IPS DF 4.7 (cell line): ENCODE measurements at regions not wholly inside any gene's neighbourhood (a gene's known extent, or its start where the extent isn't known, plus 50 kb on each side); places are given as distances from the start of the nearest gene placed in this dataset.

Source experiments
- DNase-seq: peaks from one replicate; pipeline ENCODE4 v3.0.0-alpha.2; 2013; ENCODE audit warnings: low spot score; ENCODE audit errors: extremely low read depth

DNA sequence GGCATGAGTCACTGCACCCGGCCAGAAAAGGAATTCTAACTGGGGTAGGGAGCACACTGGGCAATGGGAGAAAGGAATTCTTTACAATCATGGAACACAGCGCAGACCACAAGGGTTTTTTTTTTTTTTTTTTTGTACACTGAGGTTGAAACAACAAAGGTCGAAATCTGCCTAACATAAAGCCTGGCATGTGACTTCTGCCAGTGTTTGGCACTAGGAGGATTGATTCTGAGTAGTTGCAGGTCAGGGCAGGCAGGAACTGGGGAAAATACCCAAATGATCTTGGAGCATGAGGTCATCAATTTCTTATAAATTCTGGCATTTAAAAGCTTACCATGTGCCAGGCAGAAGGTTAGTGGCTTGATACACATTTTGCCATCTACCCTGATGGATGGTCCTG lies 202.0 kb upstream of the SNX19 start:
- no peak for DNase-seq

DNA sequence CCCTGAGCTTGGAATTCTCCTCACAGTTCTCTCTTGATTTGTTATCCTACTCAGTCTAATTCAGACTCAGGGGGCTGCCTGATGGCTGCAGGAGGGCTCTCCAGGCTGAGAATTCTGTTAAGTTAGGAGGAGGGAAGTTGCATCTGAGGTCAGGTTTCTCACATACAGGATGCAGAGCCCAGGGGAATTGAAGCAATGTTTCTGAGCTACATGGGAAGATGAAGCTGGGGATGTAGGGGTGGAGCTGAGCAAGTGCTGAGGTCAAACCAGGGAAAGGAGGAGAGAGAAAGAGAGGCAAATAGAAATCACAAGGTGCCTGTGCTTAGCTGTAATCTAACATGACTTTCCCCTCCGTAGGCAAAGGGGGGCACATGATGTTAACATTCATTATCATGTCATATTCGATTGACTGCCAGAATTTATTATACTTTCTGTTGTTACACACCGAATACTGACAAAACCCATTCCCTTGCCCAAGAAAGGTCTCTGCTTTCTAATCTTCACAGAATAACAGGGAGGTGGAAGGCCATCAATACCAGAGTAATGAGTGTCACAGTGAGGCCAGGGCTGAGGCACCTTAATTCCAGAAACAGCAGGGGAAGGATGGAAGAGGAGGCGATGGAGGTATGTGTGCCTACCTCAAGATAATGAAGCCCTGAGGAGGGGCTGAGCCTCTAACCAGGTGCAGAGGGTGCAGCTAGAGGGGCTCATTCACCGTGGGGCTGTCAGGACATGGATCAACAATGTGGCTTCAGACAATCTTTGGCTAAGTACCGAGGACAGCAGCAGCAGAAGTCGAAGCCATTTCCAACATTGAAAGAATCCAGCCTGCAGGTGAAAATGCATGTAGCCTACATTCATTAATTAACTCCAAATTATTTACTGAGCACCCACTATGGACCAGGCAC lies 205.4 kb upstream of the SNX19 start:
- DNase-seq = no peak

DNA sequence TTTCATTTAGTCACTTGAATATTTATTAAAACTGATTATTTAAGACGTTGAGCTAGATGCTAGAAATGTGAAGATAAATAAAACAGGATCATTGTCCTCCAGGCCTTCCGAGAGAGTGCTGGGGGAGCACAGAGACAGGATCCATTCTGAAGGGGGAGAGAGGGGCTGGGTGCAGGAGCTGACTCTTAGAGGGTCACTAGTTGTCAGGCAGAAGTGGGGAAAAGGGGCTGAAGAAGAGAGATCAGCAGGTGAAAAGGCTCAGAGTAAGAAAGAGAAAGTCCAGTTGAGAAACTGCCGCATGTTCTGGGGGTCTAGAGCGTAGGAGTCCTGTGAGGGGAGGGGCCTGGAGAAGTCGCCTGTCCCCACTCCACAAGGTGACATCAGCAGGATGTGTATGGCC lies 206.2 kb upstream of the SNX19 start:
- no peak for DNase-seq

DNA sequence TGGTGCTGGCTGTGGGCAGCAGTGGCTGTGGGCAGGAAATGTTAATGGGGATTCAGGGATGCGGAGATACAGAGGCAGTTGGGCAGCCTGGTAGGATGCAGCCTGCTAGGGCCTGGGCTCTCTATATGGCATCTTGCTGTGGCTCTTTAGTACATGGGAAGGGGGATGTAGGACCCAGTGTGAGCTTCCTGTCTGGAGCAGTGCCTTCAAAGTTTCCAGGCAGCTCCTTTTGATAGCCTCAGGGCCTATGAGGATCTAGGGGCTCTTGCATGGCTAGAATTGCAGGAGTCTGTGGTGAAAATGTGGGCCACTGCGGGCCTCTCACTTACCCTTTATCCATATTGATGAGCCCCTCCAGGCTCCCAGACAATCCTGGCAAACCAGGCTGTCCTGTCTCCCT lies 213.2 kb upstream of the SNX19 start:
- no peak for DNase-seq

DNA sequence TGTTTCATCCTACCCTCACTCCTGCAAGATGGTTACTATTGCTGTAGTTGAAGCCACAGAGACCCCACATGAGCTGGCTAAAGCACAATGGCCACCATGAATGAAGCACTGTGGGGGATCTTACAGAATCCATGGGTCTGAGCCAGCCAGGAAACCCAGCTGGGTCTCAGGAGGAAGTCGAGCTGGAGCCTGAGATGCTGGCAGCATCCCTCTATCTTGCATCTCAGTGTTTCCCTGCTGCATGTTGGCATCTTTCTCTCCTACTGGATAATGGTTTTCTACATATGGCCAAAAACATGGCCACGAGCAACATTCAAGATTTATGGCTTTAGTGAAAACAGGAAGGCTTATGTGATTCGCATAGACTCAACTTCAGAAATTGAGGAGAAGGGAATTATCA lies 219.3 kb upstream of the SNX19 start:
- no peak for DNase-seq

DNA sequence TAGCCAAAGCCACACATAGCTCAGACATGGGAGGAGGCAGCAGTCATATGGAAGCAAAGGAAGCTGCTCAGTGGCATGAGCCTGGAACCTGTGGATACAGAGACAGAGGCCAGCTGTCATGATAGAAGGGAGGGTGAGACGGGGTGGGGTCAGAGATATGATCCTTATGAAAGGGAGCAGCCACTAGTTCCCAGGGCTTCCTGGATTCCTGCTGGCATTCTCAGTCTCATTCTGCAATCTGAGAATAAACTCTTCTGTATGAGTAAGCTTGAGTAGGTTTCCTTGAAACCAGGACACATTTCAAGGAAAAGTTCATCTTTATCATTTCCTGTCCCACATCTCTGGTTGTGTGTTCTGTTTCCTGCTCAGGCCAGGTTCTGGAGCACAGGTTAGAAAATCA lies 220.2 kb upstream of the SNX19 start:
- no peak for DNase-seq

DNA sequence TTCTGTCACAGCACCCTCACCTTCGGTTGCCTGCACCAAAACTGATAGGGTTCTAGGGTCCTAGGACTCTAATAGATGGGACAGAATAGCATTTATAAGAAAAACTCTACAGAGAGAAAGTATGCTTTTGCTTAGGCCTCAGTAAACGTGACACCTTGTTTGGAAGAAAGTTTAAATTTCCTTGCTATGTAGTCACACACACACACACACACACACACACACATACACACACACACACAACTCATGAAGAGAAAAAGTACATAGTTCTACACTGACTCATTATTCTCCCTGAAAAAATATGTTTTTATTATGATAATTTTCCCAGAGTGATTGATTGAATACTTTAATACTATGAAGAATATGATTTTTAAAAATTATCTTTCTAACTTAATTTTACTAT lies 220.8 kb upstream of the SNX19 start:
- DNase-seq = no peak

DNA sequence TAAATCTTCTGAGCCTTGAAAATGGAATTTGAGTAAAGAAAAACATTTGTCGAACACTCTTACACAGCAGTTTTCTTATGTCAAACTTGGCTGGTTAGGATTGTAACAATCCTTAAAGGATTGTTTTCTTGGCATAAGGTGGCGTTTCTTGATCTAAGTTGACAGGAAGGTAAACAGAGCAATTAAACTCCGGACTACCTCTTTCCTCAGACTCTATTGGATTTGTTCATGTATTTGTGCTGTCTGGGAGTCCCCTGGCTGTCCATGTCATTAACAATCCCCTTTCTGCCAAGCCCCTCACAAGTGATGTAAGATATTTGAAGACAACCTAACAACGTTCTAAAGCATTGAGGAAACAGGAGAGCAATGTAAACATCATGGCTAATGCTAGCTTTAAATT lies 222.5 kb upstream of the SNX19 start:
- DNase-seq = no peak

DNA sequence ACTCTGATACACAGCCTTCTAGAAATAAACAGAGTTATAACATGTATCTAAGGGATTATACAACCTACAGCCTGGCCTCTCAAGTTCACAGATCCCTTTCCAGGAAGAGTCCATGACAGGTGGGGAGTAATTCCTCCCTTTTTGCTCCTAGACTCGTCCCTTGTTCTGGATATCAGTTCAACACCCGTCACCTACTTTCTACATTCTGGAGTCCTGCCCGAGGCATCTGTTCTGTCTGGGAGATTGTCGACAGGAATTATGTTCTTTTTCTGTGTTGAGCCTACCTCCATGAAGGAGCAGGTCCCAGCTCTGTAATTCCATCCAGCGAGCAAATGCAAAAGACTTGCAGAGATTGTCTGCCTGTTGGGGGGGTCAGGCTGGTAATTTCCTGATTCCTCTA lies 224.6 kb upstream of the NTM start:
- no peak for DNase-seq

DNA sequence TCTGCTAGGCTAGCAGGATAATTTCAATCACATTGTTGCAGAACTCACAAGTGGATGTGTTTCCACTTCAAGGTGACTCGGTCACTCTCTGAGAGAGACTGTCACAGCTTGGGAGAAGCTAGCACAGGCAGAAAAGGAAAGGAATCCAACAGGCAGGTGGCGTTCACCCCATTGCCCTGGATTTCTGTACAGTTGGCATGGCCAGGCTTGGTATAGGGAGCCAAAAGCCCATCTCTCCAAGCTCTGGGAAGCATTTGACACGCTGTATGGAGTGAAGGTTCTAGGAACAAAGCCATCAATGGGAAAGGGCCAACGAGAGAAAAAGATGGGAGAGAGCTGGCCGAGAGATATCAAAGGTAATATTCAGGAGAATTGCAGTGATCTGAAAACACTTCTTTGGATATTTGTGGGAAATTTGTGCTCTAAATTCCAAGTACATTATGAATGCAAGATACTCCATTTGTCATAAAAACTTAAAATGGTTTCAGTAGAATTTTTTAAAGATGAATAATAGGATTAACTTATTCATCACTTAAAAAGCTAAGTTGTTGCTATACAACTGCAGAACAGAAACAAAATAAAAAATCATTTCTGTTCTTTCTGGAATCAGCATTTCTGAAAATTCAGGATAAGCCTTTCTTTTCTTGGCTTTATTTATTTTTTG lies 223.5 kb upstream of the NTM start:
- DNase-seq = no peak

DNA sequence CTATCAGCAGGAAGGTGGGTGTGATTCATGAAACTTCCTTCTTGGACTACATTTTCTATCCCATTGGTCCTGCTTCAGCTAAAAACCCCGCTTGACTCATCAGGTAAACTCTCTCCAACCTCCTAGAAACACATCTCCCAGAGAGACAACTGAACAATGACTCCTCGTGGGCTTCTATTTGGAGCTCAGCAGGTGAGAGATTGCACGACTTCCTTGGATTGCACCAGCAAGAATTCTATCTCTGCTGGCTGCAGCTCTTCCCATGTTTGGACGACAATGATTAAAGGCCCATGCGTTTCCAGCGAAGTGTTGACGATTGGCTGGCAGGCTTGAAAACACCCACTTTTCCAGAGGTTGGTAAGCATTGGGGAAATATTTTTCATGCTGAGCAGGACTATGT lies 216.1 kb upstream of the NTM start:
- DNase-seq = no peak

DNA sequence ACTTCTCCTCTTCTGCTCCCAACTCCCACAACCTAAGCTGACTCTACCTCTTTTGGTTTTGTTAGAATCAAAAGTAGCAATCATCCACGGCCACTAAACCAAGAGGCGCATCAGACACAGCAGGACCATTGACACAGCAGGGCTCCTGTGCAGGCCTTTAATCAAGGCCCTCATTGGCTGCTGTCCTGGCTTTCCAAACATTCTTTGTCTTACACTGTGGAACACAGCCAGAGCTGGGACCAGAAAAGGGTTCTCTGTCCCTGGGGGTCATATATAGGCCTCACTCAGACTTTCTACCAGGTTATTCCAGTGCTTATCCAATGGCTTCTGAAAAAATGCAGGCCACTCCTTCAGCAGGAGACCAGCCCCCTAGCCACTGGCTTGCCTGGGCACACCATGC lies 212.7 kb upstream of the NTM start:
- DNase-seq = no peak

DNA sequence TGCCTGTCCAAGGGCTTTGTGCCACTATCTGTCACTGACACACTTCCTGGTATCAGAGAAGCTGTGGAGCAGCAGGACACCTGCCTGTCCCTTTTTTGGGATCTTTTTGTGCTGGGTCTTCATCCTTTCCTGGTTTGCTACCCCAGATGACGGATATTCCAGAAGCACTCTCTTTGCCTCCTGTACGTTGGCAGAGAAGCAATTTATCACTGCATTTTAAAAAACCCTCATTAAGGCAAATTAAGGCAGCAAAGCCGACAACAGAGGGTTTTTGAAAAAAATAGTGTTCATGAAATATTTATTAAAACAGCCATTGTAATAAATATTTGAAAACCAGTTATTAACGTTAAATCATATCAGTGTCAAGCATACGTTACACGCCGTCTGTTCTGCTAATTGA lies 209.6 kb upstream of the NTM start:
- no peak for DNase-seq

DNA sequence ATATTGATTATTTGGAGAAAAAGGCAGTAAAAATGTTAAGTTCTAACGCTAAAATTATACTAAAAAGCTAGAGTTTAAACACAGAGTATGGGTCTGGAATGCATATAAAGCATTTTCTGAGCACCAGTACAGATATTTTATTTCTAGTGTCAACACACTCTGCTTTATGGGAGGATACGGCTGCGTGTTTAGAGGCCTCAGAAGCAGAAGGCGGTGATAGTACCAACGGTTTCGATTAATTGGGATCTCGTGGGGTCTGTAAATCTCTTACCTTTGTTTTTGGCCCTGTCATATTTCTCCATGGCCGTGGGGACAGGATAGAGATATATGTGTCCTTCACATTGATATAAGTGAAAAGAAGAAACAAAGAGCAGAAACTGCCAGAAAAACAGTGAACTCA lies 206.8 kb upstream of the NTM start:
- DNase-seq = no peak

DNA sequence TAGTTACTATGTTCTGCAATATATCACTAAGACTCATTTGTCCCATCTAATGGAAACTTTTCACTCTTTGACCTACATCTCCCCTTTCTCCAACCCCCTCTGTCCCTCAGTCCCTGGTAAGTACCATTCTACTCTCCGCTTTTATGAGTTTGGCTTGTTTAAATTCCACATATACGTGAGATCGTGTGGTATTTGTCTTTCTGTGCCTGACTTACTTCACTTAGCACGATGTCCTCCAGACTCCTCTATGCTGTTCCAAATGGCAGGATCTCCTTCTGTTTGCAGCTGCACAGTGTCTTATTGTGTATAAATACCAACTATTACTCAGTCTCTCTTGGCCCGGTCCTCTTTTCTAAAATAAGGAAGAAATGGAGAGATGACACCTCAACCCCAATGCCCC lies 205.4 kb upstream of the NTM start:
- no peak for DNase-seq

DNA sequence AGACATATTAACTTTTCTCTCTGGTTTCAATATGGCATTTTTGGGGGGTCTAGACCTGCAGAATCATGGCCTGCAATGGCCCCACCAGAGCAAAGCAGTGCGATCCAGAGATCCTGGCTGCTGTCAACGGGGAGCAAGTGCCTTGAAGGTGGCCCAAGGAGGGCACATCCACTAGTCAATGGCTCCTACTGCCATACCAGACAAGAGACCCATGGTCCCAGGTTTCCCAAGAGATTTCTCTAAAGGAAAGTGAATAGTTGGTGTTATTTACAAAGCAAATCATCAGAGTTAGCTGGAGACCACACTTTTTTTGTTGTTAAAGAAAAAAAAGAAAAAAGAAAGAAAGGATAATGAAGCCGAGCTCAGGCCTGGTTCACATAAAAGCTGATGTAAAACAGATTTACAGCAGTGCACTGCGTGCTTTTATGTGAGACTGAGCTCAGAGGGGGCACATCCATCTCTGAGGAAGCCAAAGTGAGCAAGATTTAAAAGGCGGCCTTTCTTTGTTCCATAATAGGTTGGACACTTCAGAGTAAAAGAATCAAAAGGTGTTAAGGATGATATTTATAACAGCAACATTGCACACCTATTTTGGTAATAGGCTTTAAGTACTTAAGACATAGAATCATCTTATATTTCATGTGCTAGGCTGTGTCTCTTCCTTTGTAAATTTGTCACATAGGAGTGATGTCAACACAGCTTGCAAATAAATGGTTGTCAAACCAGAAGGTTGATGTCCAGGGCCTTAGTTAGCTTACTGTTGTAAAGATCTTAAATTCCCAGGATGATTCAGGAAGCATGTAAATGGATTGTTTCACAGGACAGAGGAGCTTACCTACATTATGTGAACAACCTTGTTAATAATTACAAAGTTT lies 201.3 kb upstream of the NTM start:
- no peak for DNase-seq

DNA sequence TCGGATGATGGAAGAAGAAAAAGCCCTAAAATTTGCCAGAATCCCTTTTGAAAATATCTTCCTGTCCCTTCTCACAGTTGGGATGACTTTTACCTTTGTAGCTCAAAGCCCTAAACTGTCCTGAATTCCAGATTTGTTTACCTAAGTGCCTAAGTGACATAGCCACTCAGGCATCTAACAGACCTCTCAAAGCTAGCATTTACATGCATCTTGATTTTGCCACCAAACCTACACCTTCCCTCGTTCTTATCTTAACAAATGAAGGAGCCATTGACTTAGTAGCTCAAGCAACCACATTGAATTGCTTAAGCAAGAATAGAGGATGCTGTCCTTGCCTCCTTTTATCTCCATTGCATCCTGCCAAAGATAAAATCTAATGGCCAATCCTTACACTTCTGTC lies 198.4 kb upstream of the NTM start:
- DNase-seq = no peak

DNA sequence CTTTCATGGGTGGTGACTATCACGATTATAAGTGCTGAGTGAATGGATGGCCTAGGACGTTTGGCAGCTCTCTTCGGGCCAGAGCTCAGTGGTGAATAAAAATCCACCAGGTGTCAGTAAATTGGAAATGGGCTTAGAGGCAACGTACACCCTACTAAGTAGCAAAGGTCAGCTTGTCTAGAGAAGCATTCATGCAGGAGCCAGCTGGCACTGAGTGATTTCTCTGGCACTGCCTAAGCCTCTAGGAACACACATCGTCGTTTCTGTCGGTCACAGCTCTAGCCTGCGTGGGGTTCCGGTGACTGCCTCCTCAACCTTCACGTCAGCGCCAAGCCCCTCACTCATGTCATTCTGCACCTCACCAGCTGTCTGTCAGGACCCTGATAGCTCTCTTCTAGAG lies 192.4 kb upstream of the NTM start:
- no peak for DNase-seq

DNA sequence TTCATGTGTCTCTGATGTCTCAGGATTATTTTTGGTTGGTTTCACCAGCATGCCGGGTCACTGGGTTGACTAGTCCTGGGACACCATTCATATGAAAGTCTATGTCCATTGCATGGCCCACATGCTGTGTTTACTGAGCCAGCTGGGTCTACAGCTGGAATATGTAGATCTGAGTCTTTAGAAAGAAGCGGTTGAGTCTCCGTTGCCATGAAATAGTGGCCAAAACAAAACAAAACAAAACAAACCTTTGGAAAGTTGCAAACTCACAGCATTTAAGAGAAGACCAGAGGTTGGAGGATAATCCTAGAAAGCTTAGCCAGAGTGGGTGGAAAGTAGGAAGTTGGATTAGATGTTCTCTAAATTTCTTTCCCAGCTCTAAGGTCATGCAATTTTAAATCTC lies 191.8 kb upstream of the NTM start:
- no peak for DNase-seq

DNA sequence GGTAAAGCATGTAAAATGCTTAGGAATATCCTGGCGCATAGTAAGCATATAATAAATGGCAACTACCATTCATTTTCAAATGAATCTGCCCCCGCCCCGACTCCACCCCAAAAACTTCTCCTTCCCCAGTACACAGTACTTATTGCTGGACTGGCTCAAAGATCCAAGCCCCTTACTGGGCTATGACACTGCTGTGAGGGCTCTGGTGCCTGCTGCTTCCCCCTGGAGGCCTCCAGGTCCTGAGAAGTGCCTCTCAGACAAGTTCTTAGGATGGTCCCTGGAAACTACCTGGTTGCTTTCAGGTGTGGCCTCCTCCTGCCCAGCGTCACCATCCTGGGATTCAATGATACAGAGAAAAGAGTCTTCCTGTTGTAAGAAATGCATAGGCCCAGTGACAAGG lies 190.6 kb upstream of the NTM start:
- DNase-seq = no peak

DNA sequence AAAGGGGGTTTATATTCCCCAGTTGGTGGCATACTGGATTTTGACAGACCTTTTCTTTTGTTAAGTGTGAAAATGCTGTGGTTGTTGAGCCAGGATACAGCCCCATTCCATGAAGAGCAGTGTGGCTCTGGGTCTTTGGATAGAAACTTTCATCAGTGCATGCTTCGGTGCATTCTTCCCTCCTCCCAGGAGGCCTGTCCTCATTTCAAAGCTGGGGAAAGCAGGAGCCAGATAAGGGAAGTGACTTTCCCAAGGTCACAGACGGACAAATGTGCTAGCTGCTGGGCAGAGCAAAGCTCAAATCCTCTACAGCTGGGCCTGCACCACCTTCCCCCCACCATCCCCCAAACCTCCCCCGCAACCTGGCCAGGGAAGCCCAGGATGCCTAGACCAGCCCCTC lies 184.5 kb upstream of the NTM start:
- DNase-seq = no peak

DNA sequence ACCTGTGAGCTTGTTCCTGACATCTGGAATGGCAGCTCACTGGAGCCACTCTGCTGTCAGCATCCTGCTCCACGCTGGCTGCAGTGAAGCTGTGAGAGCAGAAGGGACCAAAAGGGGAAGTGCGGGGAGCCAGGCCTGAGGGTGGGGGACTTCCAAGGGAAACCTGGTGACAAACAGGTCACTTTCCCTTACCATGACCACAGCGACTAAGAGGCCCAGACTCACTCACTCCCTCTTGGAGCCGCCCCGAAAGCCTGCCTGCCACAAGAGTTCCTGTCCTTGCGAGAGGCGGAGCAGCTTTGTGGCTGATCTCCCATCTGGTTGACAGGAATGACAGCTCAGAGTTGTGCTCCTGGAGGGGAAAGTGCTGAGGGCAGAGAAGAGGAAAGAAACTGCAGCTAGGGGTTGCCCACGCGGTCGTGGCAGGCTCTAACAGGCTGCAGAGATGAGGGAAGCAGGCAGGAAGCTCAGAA lies 183.8 kb upstream of the NTM start:
- DNase-seq = no peak
